Psoas muscle (tissue), 7 donors: ENCODE measurements at regions not wholly inside any gene's neighbourhood (a gene's known extent, or its start where the extent isn't known, plus 50 kb on each side); places are given as distances from the start of the nearest gene placed in this dataset.

Source experiments
- ATAC-seq, 4 donors: fragments of 200-7000 bp; cut with Tn5 transposase; one replicate each; pipeline ENCODE4 v1.9.1; 2020; ENCODE audit warnings: moderate library complexity in 3 of 4, mild to moderate bottlenecking in 2 of 4
- DNase-seq, 2 donors: peaks; one replicate each; pipeline ENCODE4 v3.0.0-alpha.2; 2020
- H3K27ac ChIP-seq: fragments of 200-600 bp; one replicate; pipeline ENCODE4 v1.8.0; 2022
- H3K27me3 ChIP-seq, 3 donors: fragments of 200-600 bp in 1 of 3; one replicate each; pipeline versions ENCODE4 v1.6.1 to v1.8.0; 2013 to 2022; ENCODE audit warnings: low read length in 2 of 3, mild to moderate bottlenecking in 2 of 3, moderate library complexity in 1 of 3; ENCODE audit not compliant: insufficient read depth in 3 of 3
- H3K36me3 ChIP-seq, 2 donors: fragments of 200-600 bp in 1 of 2; one replicate each; pipeline versions ENCODE4 v1.6.1 to v1.8.0; 2013 to 2022; ENCODE audit warnings: low read depth in 1 of 2, mild to moderate bottlenecking in 1 of 2, moderate library complexity in 1 of 2; ENCODE audit not compliant: insufficient read depth in 1 of 2
- H3K4me1 ChIP-seq: fragments of 200-600 bp; one replicate; pipeline ENCODE4 v1.8.0; 2022
- H3K4me3 ChIP-seq: fragments of 200-600 bp; one replicate; pipeline ENCODE4 v1.8.0; 2022; ENCODE audit warnings: mild to moderate bottlenecking
- H3K9me3 ChIP-seq: fragments of 200-600 bp; one replicate; pipeline ENCODE4 v1.8.0; 2022
- CTCF ChIP-seq: fragments of 200-600 bp; IDR thresholded peaks from one replicate; pipeline ENCODE4 v1.8.0; 2022; ENCODE audit warnings: antibody characterized with exemption
- WGBS, 3 donors: extraction: QIAGEN DNeasy Blood & Tissue Kit; methylation state at CpG; one replicate each; pipeline versions ENCODE4 v1.1.6 to v1.1.7; 2013; 5-methylcytosine and 5-hydroxymethylcytosine counted together
- intact Hi-C, 2 donors: fragments of 100-400 bp; cut with DNase I; formaldehyde crosslinking; loops; one replicate each; pipeline versions ENCODE4 v1.11.0 to v1.14.2; 2022
- donor health status: healthy with polysubstance abuse.
- donor health status: DM: no; HTN: no; CAD: no; lungs with moderate emphysema.
- donor health status: Bipolar disorder and iron deficiency.
- donor health status: healthy.
- donor health status: DM: yes; HTN: yes; CAD: no.
- donor health status: DM: no; HTN: no; CAD: no.
- donor health status: DM: yes; HTN: yes; CAD: no.

DNA sequence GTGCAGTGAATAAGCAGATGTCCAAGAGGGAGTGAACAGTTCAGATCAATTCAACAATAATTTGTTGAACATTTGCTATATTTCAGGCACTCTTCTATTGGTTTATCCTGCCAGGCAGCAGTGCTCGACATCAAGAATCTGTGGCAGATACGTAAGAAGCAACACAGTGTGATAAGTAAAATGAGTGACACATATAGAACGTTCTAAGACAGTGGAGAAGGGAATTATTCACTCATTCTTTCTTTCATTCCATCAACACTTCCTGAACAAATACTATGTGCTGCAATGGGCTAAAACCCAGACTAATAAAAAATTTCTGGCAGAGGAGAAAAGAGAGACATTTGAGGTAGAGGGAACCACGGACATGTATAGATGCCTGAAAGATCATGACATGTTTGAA, 89.9 kb upstream of the GLIS3 start:
- Histone ChIP-seq H3K9me3 (no peaks in the 10 kb centered on the region), H3K4me3 (no peak overlapping the region), H3K36me3 (no peaks in the 10 kb centered on the region), H3K27ac (no peak overlapping the region), H3K27me3 (no peaks in the 10 kb centered on the region), H3K4me1 (no peaks in the 10 kb centered on the region)
- ATAC-seq (no peak), DNase-seq (no peak)
- no peak for TF ChIP-seq CTCF
- 73 to 78% (median 77%) methylated on average over 4 of the region's 4 CpGs for WGBS, 3 donors
- intact Hi-C loops, result no loop called here

DNA sequence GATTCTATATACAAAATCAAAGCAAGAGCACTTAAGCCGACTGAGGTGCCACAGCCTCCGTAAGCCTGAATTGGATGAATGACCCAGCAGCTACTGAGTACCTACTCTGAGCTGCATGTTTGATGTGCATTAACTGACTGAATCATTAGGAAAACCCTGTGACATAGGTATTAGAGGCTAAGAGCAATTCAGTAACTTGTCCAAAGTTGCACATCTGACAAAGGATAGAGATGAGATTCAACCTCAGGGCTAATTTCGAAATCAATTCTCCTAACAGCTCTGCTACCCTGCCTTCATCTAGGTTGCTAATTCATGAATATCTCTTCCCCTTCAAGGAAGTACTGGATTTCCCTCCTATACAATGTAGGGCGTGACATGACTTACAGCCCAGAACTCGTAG, 89.1 kb upstream of the GLIS3 start:
- H3K36me3 ChIP-seq, result no peaks in the 10 kb centered on the region
- no peak overlapping the region for H3K27ac ChIP-seq
- no peak overlapping the region for H3K4me3 ChIP-seq
- 71 to 76% (median 75%) methylated on average over 5 of the region's 5 CpGs for whole genome bisulfite sequencing, 3 donors
- no peaks in the 10 kb centered on the region for H3K4me1 ChIP-seq
- DNase-seq, result no peak
- no peak for TF ChIP-seq CTCF
- H3K27me3 ChIP-seq, result no peaks in the 10 kb centered on the region
- ATAC-seq, result no peak
- no peaks in the 10 kb centered on the region for H3K9me3 ChIP-seq
- intact Hi-C loops, result no loop called here

DNA sequence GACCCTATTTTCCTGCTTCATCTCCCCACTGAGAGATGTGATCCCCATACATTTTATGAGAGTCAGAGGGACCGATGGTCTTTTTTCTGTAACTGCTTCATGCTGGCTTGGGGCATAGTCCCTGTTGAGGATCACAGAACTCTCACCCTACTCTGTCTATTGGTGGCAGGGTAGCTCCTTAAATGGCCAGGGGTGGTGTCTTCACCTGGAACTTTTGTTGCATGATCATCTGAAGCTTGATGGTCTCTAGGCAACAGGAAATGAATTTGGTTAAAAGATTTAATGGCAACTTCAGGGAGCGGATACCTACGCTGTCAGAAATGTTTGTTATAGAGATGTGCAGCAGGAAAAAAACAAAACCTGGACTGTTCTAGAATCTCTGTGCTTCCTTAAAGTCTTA, 87.0 kb upstream of the GLIS3 start:
- H3K36me3 ChIP-seq, result no peaks in the 10 kb centered on the region
- 87 to 91% (median 91%) methylated on average over 3 of the region's 3 CpGs for WGBS, 3 donors
- no peaks in the 10 kb centered on the region for H3K4me1 ChIP-seq
- intact Hi-C loops, result no loop called here
- no peaks in the 10 kb centered on the region for H3K27me3 ChIP-seq
- no peak for ATAC-seq
- no peak for TF ChIP-seq CTCF
- H3K27ac ChIP-seq, result no peak overlapping the region
- no peak overlapping the region for H3K4me3 ChIP-seq
- no peaks in the 10 kb centered on the region for H3K9me3 ChIP-seq
- DNase-seq, result no peak

GRCh38 chr9:4384750-4385149, 84.9 kb upstream of the GLIS3 start:
- H3K9me3 ChIP-seq, result no peaks in the 10 kb centered on the region
- H3K4me1 ChIP-seq, result no peaks in the 10 kb centered on the region
- no peak overlapping the region for H3K4me3 ChIP-seq
- WGBS, 3 donors, result 58 to 65% (median 61%) methylated on average over 5 of the region's 5 CpGs
- H3K27ac ChIP-seq, result no peak overlapping the region
- no peak for TF ChIP-seq CTCF
- no peak for ATAC-seq
- H3K36me3 ChIP-seq, result no peaks in the 10 kb centered on the region
- DNase-seq, result no peak
- H3K27me3 ChIP-seq, result no peaks in the 10 kb centered on the region
- intact Hi-C loops, result loop anchor here in 1 of 2 donors (5.0 kb wide), 1 partner anchor 253 kb away; no protein-coding TSS in a partner anchor

DNA sequence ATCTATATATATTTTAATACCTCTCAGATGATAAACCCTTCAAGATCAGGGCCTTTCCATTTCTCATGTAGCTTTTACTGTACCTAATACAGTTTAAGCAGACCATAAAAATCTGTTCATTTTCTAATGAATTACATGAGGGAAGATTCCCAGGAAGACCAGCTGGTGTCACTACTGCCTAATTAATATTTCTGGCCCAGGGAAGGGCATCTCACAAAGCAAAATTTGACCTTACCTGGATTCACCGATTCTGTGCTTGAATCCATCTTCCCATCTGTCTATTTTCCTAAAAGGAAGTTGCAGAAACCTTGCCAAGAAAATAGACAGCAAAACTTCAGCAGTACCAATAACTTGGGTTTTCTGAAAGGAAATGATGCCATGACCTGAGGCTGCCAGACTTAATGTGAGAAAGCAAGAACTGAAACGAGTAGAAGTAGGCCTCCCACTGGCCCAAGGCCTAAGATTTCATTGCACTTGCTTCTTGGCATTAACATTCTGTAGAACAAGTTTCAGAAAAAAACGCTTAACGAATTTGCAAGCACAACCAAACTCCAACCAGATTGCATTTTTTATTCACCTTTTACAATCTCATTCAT, 83.0 kb upstream of the GLIS3 start:
- peak; percentile 57 for TF ChIP-seq CTCF
- Histone ChIP-seq H3K9me3 (no peaks in the 10 kb centered on the region), H3K4me1 (no peaks in the 10 kb centered on the region), H3K27ac (no peak overlapping the region), H3K36me3 (no peaks in the 10 kb centered on the region), H3K4me3 (no peak overlapping the region), H3K27me3 (no peaks in the 10 kb centered on the region)
- ATAC-seq (peak in 1 of 4 donors; percentile 53), DNase-seq (no peak)
- intact Hi-C loops, result loop anchor here (2.0 to 5.0 kb wide), 2 partner anchors 254 to 258 kb away; no protein-coding TSS in a partner anchor
- WGBS, 3 donors, result 52 to 54% (median 53%) methylated on average over 4 of the region's 4 CpGs
